ENCODE measurements at regions not wholly inside any gene's neighbourhood (a gene's known extent, or its start where the extent isn't known, plus 50 kb on each side); places are given as distances from the start of the nearest gene placed in this dataset.
"Not testable (repeated sequence)": the region's sequence is repeated elsewhere in the genome, so short reads cannot be mapped to it uniquely, and the experiment has no call there.

DNA sequence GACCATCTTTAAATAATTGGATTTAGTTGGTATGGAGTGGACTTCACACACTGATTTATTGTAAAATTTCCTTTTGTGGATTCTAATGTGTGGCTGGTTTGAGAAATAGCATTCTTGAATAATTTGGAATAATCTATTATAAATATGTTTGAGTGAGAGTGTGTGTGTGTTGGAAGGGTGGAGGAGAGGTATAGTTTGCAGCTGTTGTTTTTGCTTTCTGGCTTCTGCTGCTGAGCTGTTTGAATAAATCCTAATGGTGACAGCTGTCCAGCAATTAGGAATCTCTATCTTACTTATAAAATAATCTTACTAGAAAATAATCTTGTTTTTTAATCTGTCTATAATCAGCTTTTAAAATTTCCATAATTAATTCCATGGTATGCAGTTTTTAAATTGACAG lies 1283.0 kb upstream of the CDH2 start:
- DNase-seq: no peak

DNA sequence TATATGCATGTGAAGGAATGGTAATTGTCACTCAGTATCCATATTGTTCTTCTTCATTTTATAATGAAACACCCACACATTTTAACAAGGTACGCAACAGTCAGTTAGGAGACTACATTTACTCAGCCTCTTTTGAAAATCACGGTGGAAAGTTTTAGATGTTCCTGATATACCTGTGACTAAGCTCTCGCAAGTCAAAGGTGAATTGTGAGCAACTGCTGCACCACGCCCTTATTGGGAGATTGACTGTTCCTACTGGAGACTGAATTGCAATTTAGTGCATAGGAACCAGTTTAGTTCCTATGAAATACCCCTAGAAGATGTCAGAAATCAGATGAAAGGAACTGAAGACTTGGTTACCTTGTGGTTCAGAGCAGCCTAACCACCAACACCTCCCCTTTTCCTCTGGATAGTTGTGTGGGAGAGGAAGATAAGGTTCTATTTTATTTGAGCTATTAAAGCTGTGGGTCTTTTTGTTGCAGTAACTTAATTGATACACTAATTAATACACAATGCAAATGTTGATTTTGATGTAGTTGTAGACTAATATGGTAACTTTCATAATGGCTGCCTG lies 1280.5 kb upstream of the CDH2 start:
- DNase-seq: no peak

GRCh38 chr18:29449424-29449823 lies 1272.5 kb upstream of the CDH2 start:
- DNase-seq: no peak

DNA sequence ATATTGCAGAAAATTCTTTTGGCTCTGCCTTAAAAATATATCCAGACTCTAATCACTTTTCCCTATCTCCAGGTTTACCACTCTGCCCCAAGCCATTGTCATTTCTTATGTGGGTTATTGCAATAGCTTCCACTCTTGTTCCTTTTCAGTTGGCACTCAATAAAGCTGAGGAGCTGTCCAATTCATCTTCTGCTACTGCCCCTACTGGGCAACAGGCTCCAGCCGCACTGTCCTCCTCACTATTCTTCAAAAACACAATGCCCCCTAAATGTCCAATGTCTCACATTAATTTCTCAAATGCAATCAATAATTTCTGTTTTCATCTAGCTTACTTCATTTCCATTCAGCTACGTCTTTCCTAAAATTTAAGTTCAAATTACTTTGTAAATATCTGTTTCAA lies 1262.5 kb upstream of the CDH2 start:
- DNase-seq: no peak

GRCh38 chr18:29436459-29436858 lies 1259.5 kb upstream of the CDH2 start:
- DNase-seq: no peak

GRCh38 chr18:29434650-29435049 lies 1257.7 kb upstream of the CDH2 start:
- DNase-seq: no peak

DNA sequence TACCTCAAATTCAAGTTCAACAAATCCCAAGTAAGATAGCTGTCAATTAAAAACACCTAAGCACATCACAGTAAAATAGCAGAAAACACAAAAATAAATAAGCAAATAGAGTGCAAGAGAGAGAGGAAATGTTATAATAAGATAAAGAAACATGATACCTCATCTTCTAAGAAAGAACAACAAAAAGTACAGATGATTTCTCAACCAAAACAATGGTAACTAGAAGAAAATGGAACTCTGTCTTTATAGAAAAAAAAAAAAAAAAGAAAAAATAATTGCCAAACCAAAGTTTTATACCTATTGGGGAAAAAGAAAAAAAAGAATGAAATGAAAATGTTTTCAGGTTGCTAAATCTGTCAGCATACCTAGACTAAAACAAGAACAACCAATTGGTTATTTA lies 1253.5 kb upstream of the CDH2 start:
- no peak for DNase-seq

- DNase-seq: no peak
Observed at GRCh38 chr18:29418136-29418535, 1241.2 kb upstream of the CDH2 start.

GRCh38 chr18:29406996-29407395 lies 1230.1 kb upstream of the CDH2 start:
- no peak for DNase-seq

DNA sequence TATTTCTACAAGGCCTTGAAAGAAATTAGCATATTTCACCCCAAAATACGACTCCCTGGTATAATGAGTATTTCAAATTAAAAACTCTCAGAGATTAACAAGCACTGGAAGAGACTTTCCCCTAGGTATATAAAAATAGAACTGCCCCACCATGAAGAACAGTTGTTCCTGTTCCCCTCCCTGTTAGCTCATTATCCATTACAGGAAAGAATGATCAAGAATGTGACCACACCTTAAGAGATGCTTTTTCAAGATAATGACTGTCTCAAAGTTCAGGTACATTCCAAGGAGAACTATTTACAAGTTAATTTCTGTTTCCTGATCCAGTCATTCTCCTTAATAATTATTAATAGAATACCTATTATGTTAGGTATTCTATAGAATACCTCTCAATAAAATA lies 1220.6 kb upstream of the CDH2 start:
- DNase-seq: no peak

DNA sequence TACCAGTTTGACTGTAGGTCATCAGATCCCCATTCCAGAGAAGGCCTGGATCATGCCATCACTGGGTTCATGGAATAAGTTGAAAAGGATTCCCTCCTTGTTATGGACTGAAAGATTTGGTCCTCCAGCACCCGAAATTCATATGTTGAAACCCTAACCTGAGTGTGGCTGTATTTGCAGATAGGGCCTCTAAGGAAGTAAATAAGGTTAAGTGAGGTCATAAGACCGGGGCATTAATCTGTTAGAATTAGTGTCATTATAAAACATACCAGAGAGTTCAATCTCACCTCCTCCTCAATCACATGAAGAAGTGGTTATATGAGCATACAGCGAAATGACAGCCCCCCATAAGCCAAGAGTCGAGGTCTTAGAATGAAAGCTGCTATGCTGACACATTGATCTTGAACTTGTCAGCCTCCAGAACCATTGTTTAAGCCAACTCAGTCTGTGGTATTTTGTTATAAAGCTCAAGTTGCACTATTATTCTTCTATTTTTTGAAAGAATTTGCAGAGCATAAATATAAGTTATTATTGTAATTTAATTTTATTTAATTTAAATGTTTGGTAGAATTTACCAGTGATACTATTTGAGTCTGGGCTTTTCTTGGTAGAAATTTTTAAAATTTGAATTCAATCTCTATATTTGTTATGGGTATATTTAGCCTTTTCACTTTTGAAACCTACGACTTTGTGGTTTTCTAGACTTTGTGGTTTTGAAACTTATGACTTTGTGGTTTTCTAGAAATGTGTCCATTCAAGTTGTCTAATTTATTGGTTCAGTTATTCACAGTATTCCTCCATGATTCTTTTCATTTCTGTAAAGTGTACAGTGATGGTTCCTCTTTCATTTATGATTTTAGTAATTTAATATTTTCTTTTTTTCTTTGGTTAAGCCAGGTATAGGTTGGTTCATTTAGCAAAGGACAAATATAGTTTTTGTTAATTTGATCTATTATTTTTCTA lies 1206.7 kb upstream of the CDH2 start:
- no peak for DNase-seq

DNA sequence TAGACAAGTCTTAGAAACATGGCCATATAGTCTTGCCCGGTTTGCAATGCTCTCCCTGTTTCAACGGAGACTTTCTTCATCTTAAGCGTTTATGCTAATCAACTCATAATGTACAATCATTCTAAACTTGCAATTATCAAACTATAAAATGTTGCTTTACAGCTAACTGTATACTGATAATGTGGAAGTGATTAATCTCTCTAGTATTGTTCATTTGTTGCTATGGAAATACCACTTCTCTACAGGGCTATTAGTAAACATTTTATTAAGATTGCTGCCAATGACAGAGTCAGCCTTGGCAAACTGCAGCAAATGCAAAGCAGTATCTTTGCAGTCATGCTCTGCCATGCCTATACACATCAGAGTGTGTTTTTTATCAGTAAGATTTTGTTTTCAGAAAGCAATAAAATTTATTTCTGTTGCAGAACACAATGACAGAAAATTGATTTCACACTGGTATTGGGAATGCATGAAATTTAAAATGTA lies 1201.8 kb upstream of the CDH2 start:
- DNase-seq: no peak

DNA sequence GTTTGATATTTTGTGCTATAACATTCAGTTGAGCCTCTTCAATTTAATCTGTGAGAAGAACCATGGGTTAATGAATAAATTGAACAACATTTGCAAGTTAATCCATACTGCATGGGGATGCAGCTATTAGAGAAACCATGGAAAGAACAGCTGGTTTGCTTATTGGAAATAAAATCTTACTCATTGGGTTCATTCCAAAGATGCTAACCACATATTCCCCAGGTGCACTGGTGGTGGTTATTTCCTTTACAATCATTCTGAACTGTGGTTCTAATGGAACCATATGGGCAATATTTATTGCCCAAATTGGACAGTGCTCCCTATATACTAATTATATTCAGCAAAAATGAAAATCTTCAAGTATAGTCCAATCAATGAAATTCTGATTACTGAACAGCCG lies 1200.4 kb upstream of the CDH2 start:
- no peak for DNase-seq

DNA sequence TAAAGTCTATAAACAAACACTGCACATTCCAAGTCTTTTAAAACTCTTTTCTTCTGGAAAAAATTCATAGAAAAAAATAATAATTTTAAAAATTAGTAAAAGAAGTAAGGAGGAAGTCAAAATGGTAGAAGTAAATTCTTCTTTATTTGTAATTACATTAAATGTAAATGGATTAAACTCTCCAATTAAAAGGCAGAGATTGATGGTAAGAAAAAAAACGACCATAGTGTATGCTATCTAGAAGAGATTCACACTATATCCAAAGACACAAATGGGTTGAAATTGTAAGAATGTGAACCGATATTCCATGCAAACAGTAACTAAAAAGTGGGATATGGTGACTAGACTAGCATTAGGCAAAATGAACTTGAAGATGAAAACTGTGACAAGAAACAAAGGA lies 1196.1 kb upstream of the CDH2 start:
- DNase-seq: no peak

- no peak for DNase-seq
Observed at GRCh38 chr18:29361843-29362242, 1184.9 kb upstream of the CDH2 start.

- not testable (repeated sequence) for DNase-seq
Observed at GRCh38 chr18:29360659-29361058, 1183.7 kb upstream of the CDH2 start.

DNA sequence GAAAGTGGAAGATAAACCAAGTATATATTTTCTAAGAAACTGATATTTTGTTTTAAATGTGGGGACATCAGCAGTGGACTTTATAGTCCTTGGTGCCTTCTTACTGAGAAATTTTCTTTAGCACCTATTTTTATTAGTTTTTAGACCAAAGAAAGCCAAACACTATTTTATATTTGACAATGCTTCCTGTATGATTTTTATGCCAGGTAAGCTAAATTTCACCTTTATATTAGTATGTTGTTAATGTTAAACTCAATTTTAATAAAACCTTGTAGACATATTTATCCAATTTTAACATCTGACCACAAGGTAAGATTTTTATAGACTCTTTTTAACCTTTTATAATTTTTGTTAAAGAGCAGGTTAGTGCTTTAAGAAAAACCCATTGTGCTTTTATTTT lies 1182.3 kb upstream of the CDH2 start:
- DNase-seq: not testable (repeated sequence)

- no peak for DNase-seq
Observed at GRCh38 chr18:29351171-29351570, 1174.2 kb upstream of the CDH2 start.

DNA sequence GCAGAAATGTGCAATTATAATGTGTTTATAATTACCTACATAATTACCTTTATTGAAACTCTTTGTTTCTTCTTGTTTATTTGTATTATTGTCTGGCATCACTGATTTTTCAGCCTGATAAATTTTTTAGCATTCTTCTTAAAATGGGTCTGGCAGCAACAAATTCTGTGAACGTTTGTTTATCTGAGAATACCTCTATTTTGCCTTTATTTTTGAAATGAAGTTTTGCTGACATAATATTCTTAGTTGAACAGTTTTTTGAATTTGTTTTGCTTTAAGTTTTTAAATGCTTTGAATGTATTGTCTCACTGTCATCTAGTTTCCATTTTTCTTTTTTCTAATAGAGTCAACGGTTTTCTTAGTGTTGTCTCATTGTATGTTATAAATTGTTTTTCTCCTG lies 1152.0 kb upstream of the CDH2 start:
- no peak for DNase-seq

- DNase-seq: peak; percentile 8
Observed at GRCh38 chr18:29326214-29326613, 1149.3 kb upstream of the CDH2 start.

GRCh38 chr18:29321561-29321960 lies 1144.6 kb upstream of the CDH2 start:
- DNase-seq: no peak

DNA sequence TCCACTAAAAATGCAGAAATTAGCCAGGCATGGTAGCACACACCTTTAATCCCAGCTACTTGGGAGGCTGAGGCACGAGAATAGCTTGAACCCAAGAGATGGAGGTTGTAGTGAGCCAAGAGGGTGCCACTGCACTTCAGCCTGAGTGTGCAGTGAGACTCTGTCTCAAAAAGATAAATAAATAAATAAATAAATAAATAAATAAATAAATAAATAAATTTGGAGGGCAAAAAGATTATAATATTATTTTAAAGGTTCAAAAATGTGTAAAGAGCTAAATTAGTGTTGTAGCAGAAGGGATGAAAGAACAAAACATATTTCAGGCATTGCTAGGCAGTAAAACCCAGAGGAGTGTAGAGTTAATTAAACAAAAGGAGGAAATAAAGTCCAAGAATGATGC lies 1136.4 kb upstream of the CDH2 start:
- no peak for DNase-seq

GRCh38 chr18:29311580-29311979 lies 1134.7 kb upstream of the CDH2 start:
- no peak for DNase-seq

GRCh38 chr18:29309366-29309765 lies 1132.4 kb upstream of the CDH2 start:
- peak; percentile 13 for DNase-seq
